ENCODE measurements at regions not wholly inside any gene's neighbourhood (a gene's known extent, or its start where the extent isn't known, plus 50 kb on each side); places are given as distances from the start of the nearest gene placed in this dataset.

DNA sequence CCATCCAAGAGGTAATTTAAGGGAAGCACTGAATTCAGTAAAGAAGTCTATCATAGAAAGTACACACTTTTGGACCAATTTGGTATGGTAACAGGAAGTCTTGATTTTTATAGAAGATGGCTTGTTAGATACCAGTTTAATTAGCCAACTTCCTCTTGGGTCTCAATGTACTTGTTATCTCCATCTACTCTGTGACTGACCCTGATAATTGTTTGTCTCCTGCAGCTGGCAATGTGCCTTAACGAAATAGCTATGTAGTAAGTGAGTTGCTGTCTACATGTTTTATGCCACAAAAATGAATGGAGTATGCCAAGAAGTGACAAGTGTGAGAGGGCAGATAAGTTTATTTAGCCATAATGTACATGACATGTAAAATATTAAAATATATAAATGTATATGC lies 410.5 kb upstream of the MAN1A1 start:
- Histone ChIP-seq H4K20me1 (ENCODE audit: insufficient read depth) (no peaks in the 10 kb centered on the region), H3K4me2 (ENCODE audit: low read length) (no peak overlapping the region), H2AFZ (ENCODE audit: low read depth, low read length) (no peak overlapping the region), H3K4me3 (ENCODE audit: low read length) (no peak overlapping the region), H3K36me3 (ENCODE audit: insufficient read depth, low read length) (no peaks in the 10 kb centered on the region), H3K9me3 (ENCODE audit: low read length) (no peaks in the 10 kb centered on the region), H3K79me2 (replicated peaks; ENCODE audit: insufficient read depth, low read length) (no peaks in the 10 kb centered on the region), H3K9me2 (ENCODE audit: insufficient read depth, low read length) (no peaks in the 10 kb centered on the region), H3K27me3 (ENCODE audit: insufficient read depth, low read depth, low read length) (no peaks in the 10 kb centered on the region), H3K27ac (ENCODE audit: low read length) (no peak overlapping the region), H3F3A (ENCODE audit: insufficient read depth, low read length, poor library complexity, severe bottlenecking) (no peaks in the 10 kb centered on the region), H3K9ac (ENCODE audit: low read length) (no peak overlapping the region)
- TF ChIP-seq POLR2AphosphoS5 (IDR thresholded peaks at IDR 0.05) (no peak), MXI1 (conservative IDR thresholded peaks at IDR 0.05; ENCODE audit: poor library complexity, severe bottlenecking) (no peak), EP300 (conservative IDR thresholded peaks at IDR 0.05; ENCODE audit: poor library complexity, severe bottlenecking) (no peak), EZH2 (IDR thresholded peaks at IDR 0.05; ENCODE audit: borderline replicate concordance, insufficient read depth, low read length, poor library complexity, severe bottlenecking) (no peak), TAF1 (IDR thresholded peaks at IDR 0.05; ENCODE audit: low read depth) (no peak), RAD21 (conservative IDR thresholded peaks at IDR 0.05) (no peak), SMC3 (conservative IDR thresholded peaks at IDR 0.05; ENCODE audit: poor library complexity) (no peak)
- TF ChIP-seq, protein P1, sequence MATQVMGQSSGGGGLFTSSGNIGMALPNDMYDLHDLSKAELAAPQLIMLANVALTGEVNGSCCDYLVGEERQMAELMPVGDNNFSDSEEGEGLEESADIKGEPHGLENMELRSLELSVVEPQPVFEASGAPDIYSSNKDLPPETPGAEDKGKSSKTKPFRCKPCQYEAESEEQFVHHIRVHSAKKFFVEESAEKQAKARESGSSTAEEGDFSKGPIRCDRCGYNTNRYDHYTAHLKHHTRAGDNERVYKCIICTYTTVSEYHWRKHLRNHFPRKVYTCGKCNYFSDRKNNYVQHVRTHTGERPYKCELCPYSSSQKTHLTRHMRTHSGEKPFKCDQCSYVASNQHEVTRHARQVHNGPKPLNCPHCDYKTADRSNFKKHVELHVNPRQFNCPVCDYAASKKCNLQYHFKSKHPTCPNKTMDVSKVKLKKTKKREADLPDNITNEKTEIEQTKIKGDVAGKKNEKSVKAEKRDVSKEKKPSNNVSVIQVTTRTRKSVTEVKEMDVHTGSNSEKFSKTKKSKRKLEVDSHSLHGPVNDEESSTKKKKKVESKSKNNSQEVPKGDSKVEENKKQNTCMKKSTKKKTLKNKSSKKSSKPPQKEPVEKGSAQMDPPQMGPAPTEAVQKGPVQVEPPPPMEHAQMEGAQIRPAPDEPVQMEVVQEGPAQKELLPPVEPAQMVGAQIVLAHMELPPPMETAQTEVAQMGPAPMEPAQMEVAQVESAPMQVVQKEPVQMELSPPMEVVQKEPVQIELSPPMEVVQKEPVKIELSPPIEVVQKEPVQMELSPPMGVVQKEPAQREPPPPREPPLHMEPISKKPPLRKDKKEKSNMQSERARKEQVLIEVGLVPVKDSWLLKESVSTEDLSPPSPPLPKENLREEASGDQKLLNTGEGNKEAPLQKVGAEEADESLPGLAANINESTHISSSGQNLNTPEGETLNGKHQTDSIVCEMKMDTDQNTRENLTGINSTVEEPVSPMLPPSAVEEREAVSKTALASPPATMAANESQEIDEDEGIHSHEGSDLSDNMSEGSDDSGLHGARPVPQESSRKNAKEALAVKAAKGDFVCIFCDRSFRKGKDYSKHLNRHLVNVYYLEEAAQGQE (IDR thresholded peaks at IDR 0.05; ENCODE audit: borderline replicate concordance): no peak
- TF ChIP-seq, protein P2, sequence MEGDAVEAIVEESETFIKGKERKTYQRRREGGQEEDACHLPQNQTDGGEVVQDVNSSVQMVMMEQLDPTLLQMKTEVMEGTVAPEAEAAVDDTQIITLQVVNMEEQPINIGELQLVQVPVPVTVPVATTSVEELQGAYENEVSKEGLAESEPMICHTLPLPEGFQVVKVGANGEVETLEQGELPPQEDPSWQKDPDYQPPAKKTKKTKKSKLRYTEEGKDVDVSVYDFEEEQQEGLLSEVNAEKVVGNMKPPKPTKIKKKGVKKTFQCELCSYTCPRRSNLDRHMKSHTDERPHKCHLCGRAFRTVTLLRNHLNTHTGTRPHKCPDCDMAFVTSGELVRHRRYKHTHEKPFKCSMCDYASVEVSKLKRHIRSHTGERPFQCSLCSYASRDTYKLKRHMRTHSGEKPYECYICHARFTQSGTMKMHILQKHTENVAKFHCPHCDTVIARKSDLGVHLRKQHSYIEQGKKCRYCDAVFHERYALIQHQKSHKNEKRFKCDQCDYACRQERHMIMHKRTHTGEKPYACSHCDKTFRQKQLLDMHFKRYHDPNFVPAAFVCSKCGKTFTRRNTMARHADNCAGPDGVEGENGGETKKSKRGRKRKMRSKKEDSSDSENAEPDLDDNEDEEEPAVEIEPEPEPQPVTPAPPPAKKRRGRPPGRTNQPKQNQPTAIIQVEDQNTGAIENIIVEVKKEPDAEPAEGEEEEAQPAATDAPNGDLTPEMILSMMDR (IDR thresholded peaks at IDR 0.05; ENCODE audit: poor library complexity, severe bottlenecking): no peak

DNA sequence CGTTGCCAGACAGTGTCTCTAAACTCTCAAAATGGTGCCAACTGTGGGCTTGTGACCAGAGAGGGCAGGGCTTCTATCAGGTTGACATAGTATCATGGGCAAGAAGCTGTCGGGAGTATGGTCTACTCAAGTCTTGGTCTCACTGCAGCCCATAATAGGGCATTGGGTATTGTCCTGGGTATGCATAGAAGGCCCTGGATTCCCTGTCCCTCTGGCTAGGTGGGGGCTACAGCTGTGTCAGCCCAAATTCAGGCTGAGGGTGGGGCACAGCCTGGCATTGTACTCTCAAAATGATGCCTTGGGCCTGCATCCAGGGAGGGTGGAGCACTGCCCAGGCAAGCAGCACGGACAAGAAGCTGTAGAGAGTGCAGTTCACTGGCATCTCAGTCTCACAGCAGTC lies 408.8 kb upstream of the MAN1A1 start:
- Histone ChIP-seq H3K9me2 (ENCODE audit: insufficient read depth, low read length) (no peaks in the 10 kb centered on the region), H4K20me1 (ENCODE audit: insufficient read depth) (no peaks in the 10 kb centered on the region), H3K4me2 (ENCODE audit: low read length) (no peak overlapping the region), H3K27me3 (ENCODE audit: insufficient read depth, low read depth, low read length) (no peaks in the 10 kb centered on the region), H3K27ac (ENCODE audit: low read length) (no peak overlapping the region), H3K9ac (ENCODE audit: low read length) (no peak overlapping the region), H2AFZ (ENCODE audit: low read depth, low read length) (no peak overlapping the region), H3K9me3 (ENCODE audit: low read length) (no peaks in the 10 kb centered on the region), H3K79me2 (replicated peaks; ENCODE audit: insufficient read depth, low read length) (no peaks in the 10 kb centered on the region), H3K36me3 (ENCODE audit: insufficient read depth, low read length) (no peaks in the 10 kb centered on the region), H3F3A (ENCODE audit: insufficient read depth, low read length, poor library complexity, severe bottlenecking) (no peaks in the 10 kb centered on the region), H3K4me3 (ENCODE audit: low read length) (no peak overlapping the region)
- TF ChIP-seq, protein P2 (IDR thresholded peaks at IDR 0.05; ENCODE audit: poor library complexity, severe bottlenecking): no peak
- TF ChIP-seq, protein P1 (IDR thresholded peaks at IDR 0.05; ENCODE audit: borderline replicate concordance): no peak
- TF ChIP-seq MXI1 (conservative IDR thresholded peaks at IDR 0.05; ENCODE audit: poor library complexity, severe bottlenecking): no peak
- no peak for TF ChIP-seq POLR2AphosphoS5 (IDR thresholded peaks at IDR 0.05)
- TF ChIP-seq RAD21 (conservative IDR thresholded peaks at IDR 0.05): no peak
- no peak for TF ChIP-seq EZH2 (IDR thresholded peaks at IDR 0.05; ENCODE audit: borderline replicate concordance, insufficient read depth, low read length, poor library complexity, severe bottlenecking)
- TF ChIP-seq SMC3 (conservative IDR thresholded peaks at IDR 0.05; ENCODE audit: poor library complexity): no peak
- no peak for TF ChIP-seq TAF1 (IDR thresholded peaks at IDR 0.05; ENCODE audit: low read depth)
- TF ChIP-seq EP300 (conservative IDR thresholded peaks at IDR 0.05; ENCODE audit: poor library complexity, severe bottlenecking): no peak

All from neural cell (in vitro differentiated cells).